Dermis microvascular lymphatic vessel endothelial cell (primary cell): ENCODE measurements at regions not wholly inside any gene's neighbourhood (a gene's known extent, or its start where the extent isn't known, plus 50 kb on each side); places are given as distances from the start of the nearest gene placed in this dataset.

Experiments
- DNase-seq, 2 donors: peaks; one replicate each; pipeline versions ENCODE4 v3.0.0 to v3.0.0-alpha.2; 2010; ENCODE audit warnings: low read depth in 2 of 2

DNA sequence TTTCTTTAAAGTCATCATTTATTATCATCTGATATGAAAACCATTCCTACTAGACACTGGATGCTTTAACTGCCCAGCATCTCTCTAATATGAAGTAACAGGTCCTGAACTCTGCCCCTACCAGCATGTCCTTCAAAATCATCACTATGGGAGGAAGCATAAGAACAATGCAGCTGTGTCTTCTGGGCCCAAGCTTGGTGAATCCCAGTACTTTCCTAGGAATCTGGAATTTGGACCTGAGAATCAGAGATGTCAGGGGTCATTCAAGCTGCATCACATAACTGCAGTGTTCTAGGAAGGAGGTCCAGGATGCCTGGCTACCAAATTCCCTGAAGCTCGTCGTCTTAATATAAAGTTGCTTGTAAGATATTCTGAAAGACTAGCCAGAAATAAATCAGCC lies 182.7 kb downstream of the AHR start:
- no peak for DNase-seq

DNA sequence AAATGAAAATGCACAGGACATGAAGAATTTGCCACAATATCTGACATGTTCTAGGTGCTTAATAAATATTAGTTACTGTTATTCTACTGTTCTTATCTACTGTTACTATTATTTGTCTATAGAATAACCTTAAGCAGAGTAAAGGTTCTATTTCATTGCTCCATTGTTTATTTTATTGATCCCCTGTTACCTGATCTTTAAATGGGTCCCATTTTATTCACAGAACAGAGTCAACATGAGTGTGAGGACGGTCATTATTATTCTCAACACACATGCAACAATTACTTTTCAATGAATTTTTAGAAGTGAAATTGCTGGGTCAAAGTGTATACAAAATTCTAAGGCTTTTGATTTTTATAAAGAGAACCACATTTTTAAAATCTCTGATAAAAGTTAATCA lies 186.9 kb downstream of the AHR start:
- no peak for DNase-seq

DNA sequence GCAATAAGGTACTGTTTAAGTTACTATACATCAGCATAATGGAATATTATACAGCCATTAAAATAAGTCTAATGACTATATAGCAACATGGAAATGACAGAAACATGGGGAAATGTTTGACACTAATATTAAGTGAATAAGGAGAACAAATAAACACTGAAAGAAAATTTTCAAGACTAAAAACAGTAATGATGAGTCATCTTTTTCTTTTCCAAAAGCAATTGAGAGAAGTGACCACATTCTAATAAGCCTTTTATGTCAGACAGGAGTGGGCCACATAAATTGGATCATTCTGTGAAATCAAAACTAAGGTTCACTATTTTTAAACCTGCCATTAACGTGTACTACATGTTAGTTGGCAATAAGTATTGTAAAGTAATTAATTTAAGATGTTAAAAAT lies 187.5 kb downstream of the AHR start:
- DNase-seq, result no peak

DNA sequence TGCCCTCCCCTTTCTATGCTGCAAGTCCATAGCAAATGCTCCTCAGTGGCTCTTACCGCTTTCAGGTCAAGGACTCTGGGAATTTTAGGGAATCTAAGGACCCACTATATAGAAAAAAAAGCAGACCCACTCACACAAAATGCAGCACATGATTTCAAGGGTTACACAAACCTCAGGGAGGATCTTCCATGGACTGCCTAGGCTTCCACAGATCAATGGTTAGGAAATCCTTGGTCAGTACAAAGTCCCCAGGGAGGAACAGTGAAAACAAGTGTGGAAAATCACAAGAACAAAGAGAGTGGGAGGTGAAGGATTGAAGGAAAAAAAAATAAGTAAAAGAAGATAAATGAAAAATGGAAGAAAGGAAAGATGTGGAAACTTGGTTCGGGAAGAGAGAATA lies 188.4 kb downstream of the AHR start:
- DNase-seq, result no peak

DNA sequence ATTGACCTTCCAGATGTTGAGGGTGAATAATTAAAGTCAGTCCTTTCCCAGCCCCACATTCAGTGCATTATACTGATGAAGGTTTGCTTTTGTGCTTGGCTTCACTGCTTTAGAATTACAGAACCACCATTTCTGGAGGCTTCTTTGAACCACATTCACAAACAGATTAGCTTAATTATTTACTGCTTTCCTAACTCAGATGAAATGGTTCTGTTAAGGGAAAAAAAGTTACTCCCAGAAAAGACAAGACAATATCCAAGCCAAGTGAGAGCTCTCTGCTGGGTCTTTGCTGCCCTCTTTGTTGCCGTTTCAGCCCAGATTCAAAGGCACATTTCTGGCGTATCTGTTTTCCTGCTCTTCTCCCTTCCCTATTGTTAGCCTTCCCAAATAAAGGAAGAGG lies 188.9 kb downstream of the AHR start:
- DNase-seq, result no peak

DNA sequence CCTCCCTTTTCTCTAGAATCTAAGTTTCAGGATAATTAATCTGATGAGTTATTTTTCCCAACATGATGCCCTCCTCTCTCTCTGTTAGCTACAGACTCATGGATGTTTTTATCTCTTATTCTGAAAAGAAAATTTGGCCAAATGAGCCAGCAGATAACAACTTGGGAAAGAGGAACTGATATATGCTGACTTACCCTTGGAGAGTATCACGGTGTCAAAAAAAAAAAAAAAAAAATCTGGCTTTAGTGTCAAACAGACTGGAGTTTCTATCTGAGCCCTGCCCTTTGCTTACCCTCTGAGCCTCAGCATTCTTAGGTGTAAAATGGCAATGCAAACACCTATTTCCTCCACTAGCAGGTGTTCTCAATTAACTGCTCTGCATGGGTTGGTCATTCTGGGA lies 190.4 kb downstream of the AHR start:
- no peak for DNase-seq

DNA sequence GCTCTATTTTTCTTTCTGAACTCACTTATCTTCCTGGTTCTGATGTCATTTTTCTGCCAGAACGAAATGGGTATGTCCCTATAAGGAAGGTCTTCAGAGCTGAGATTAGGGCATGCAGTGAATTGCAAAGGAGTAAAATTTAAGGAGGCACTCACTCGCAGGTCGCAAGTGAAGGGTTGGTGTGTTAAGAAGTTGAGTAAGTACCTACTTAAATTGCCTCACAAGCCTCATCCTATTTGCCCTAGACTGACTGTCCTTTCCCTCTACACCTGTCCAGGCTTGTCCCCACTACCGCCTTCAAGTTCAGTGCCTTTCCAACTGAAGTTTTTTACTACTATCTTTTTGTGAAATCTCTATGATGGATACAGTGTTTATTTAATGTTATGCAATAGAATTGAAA lies 191.5 kb downstream of the AHR start:
- no peak for DNase-seq

DNA sequence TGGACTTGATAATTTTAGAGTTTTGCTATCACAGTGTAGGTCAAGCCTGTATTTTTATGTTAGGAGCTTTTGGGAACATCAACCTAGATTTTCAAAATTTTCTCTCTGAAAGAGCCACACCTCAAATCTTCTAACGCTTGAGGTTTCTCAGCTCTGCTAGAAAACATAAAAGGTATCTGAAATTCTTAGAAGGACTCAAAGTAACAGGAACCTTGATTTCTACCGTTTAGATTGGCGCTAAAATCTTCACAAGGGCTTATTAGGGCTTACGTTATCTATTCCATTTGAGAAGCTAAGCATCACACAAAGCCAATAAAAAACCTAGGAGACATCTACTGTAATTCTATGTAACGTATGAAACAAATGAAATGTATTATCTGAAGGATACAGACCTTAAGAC lies 192.4 kb downstream of the AHR start:
- DNase-seq, result no peak

DNA sequence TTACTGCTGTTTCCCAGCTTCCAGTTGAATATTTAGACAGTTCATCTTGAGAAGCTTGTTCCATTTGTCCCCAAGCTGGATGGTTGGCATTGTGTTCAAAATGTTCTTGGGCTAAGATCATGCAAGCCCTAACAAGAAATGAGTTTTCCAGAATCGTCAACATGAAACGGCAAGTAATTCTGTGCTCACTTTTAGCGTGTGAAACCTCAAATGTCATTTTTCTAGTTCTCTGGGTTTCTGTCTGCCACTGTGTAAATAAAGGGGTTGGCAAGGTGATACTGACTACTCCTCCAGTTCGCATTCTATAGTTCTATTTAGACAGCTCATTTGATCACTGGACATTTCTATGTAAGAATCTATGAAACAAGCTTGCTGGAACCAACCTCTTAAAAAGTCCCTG lies 194.0 kb downstream of the AHR start:
- DNase-seq, result no peak

DNA sequence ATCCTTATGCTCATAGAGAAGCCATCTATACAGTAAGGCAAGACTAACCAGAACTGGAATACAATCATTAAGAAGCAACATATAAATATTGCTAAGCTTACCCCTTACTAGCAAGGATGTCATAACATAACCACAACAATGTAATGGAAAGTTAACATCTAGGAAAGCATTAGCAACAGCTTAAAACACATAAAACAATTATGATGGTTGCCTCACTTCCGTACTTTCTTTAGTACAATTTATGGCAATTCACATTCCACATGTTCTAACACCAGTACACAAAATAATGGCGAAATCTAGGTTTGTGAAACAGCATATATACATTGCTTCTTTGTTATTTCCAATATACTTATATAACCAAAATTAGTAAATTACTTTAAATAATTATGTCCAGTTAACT lies 195.0 kb downstream of the AHR start:
- DNase-seq, result peak in 1 of 2 donors; percentile 1

DNA sequence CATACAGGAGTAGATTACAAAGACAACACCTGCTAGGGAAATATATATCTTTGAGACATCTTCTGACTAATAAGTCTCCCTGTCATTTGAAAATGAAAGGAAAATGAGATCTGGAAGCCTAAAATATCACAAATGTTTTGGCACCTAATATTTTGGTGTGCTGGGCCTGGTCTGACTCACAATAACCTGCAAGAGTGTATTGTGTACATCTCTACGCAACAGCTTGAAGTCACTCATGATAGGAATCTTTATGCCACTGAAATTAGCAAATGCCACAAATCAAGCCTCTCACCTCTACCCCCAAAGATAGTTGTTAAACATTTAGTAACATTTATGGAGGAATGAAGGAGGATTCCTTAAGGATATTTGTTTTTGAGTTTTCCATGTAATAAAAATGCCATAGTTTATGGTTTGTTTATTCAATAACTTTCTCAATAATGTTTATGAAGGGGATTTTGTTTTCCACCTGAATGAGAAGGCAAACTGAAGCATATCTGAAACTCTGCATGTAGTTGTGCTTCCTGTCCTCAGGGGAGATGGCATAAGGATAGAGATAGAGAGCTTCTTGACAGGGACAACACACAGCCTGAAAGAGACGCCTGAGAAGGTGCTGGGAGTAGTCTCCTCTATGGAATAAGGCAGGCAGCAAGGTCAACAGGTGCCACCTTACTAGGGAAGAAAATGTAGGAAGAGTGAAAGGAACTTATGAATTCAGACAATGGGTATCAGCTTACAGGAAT lies 197.4 kb downstream of the AHR start:
- DNase-seq, result no peak

DNA sequence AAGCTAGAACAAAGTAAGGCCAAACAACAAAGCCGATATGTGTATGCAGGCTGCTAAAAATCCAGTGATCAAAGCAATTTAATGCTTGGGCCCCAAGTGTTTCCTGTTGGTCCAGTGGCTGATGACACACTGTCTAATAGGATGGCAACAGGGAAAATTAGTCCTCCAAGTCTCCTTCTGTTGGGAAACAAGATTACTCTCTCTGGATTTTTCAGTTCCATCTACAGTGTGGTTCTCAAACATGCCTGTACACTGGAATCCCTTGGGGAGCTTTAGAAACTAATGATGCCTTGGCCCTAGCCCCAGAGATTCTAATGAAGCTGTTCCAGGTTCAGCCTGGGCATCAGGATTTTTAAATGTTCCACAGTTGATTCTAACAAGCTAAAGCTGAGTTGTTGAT lies 198.7 kb downstream of the AHR start:
- no peak for DNase-seq

DNA sequence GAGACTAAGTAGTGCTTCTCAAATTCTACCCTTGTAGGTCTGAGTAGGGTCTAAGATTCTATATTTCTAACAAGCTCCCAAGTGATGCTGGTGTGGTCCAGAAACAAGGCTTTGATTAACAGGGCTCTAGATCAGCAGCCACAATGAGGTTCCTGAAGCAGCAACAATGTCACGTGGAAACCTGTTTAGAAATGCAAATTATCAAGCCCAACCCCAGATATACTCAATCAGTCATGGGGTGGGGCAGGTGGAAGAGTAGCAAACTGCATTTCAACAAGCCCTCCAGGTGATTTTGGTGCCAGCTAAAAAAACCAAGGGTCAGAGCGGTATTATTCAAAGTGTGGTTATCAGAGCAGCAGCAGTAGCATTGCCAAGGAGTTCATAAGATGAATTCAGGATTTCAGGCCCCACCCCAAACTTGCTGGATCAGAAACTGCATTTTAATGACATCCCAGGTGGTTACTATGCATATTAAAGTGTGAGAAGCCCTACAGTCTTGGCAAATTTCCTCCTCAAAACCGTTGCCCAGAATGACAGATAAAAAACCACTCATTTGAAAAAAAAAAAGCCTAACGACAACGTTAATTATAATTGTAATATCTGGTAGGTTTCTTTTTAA lies 199.2 kb downstream of the AHR start:
- no peak for DNase-seq

DNA sequence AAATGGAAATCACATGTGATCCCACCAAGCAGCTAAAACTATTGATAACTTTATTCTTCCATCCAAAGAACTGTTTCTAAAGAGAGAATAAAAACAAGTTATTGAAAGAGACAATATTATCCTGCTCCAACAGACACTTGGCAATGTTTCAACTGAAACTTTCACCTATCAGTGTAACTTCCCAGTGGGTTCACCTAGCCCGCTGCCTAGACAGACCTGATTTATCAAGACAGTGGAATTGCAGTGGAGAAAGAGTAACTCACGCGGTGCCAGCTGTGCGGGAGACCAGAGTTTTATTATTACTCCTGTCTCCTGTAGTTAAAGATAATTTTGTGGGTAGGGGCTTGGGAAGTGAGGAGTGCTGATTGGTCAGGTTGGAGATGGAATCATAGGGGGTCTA lies 199.8 kb downstream of the AHR start:
- DNase-seq, result no peak

DNA sequence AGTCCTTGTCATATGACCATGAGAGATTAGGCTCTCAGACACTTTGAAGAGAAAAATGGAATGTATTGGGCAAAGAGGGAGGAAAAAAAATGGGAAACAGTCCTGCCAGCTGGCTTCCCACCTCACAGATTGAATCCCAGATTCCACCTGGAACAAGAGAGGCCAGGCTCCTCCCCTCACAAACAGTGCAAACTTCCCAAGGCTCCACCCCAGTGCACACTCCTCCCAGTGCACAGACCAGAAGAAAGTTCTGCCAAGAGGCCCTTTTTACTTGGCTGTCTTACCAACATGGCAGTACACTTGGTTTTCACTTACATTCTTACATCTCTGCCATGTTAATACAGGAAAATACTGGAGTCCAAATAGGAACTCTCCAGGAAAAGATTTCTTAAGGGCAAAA lies 202.3 kb downstream of the AHR start:
- no peak for DNase-seq

DNA sequence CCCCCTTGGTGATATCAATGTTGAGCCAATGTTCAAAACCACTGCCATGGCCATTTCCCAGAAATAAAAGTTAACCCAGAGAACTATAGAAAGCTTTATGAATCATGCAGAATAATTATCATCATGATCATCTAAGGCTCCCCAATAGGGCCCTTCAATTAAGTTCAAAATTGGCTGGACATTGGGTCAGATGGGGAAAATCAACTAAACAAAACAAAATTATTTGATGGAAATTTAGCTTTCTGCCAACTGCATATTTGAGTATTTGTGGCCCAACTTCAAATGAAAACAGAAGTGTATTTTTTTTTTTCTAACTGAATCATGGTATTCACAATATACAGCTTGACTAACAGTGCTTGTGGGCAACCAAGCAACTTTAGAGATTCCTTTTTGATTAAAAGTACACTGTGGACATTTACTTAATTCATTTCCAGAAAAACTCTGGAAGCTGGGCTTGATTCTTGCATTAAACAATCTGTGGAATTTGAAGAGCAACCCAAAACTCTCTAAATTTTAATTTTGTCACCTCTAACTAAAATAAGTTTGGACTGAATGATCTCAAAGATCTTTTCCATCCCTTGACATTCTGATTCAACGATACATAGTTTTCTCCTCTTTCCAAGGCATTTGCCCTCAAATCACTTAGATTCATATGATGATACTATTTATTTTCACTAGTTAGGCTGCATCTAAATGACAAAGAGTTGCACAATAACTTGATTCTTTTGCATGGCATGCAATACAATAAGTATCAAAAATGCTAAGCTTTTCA lies 203.2 kb downstream of the AHR start:
- DNase-seq, result no peak

DNA sequence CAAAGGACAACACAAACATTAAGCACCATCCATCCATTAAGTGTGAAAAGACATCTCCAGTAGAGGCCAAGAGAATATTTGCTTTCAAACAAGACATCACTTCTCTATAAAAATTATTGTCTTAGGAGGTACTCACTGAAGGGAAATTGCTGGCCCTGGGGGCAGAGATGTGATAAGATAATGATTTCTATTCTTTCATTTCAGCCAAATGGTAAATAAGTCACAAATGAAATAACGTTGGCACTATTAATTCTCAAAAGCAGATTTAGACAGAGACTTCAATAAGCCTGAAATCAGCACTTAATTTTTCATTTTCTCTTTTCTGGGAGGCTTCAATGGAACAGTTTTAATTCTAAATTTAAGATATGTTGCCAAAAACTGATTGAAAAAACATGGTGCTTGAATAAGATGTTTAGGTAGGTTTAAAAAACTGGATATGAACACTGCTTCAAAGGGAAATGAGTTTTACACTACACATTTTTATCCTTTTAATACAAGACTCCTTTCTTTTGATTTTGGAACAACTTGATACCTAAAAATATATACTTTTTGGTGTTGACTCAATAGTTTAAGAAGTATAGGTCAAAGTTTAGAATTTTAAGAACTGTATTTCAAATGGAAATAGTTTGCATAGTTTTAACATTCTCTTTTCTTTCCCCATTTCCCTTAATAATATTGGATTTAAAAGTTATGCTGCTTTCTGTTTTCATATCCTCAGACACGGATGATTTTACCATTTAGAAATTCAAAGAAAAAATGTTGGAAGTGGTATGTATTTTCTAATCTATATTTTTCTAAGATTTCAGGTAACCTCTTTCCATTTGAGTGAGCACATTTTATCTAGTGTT lies 204.0 kb downstream of the AHR start:
- no peak for DNase-seq

DNA sequence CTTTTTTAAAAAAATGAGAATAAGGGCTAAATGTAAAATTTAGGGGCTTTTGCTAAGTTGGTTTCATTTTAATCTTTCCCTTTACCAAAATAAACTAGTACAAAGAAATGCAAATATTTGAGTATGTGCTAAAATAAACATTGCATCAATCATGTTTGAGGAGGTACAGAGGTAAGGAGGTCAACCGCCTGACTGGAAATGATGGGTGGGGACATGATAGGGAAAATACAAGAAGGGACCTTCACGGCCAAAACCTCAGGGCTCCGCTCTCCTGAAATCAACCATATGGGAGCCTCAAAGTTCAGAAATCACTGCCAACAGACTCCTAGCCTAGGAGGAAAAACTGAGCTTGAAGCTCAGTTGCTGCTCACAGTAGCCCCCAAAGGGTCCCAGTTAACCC lies 207.6 kb downstream of the AHR start:
- no peak for DNase-seq

DNA sequence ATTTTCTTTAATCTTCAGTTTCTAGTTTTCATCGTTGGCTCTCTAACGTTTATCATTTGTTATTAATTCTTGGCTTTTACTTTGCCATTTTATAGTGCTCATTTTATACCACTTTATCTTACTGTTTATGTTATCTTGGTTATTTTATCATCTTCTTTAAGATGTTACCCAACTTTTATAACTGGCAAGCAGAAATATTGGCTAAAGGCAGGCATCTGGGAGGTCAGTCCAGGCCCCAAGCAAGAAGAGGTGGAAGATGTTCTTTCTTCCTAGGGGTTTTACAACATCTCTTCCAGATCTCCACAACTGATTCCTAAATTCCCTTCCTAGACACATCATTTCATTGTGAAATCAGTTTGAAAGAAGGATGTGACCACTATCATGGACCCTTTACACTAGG lies 208.1 kb downstream of the AHR start:
- no peak for DNase-seq

DNA sequence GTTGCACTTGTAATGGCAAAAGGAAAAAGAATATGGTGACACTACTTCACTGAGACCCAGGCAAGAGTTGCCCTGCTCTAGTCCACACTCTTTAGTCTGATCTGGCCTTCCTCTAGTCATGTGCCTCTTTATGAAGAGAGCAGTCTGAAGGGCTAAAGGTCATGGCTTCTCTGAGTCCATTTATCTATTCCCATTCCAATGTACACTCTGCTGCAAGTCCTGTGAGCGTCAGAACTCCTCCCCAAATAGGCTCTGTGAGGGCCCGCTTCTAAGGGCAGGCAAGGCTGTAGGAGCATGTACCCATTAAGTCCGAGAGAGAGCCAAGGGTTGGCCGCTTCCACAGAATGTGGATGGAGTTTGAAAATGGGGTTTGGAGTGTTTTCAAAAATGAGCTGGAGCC lies 209.3 kb downstream of the AHR start:
- DNase-seq, result no peak

DNA sequence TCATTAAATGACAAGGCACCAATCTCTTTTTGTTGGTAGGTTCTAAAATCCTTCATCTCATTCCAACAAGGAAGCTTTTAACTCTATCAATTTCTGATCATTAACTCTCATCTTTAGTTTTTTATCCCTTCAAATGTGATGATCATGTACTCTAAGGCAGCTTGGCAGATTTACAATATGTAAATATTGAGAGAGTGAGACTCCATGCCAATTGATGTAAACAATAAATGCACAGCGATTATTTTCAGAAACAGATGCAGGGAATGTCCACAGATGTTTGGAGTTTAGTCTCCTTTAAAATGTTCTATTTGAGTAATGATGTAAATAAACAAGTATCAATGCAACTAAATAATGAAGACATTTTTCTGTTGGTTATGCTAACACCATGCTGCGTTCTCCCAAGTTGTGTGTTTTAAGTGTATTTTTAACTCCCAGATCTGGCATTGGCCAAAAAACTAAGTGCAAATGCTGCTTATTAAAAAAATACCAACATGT lies 213.8 kb downstream of the AHR start:
- DNase-seq, result no peak

DNA sequence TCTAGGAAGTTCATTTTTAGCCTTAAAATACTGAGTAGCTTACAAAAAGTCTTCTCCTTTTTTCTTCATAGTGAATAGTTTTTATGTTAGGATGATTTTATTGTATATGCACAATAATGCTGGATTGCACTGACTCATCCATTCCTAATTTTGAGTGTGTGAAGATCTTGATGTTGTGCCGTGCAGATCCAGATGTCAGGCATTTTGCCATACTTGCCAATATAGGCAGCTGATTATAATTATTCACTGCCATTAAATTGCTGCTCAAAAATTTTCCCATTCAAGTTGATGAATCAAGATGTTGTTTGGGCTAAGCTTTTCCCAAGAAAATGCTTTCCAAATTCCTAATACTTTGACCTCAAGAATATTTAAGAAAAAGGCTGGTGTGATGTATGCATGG lies 218.3 kb downstream of the AHR start:
- DNase-seq, result no peak
